ENCODE measurements at regions not wholly inside any gene's neighbourhood (a gene's known extent, or its start where the extent isn't known, plus 50 kb on each side); places are given as distances from the start of the nearest gene placed in this dataset.

GRCh38 chr12:91551242-91551641, 368.6 kb upstream of the DCN start:
- DNase-seq (ENCODE audit: low read depth in 2 of 2) = no peak

DNA sequence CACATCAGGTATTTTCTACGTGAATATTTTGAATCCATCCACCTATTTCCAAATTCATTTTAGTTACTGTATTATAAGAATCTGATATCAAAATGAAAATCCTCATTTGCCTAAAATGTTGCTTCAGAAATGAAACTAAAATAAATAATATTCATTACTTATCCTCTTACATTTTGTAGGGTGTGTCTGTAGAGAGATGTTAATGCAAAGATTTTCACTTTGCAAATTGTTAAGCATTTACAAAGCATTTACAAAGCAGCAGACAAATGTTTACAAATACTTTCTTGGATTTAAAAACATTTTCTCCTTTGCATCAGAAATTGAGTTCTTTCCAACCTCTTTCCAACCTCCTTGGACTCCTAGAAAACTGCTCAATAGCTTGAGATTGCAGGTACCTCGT, 360.0 kb upstream of the DCN start:
- DNase-seq (ENCODE audit: low read depth in 2 of 2) = no peak

DNA sequence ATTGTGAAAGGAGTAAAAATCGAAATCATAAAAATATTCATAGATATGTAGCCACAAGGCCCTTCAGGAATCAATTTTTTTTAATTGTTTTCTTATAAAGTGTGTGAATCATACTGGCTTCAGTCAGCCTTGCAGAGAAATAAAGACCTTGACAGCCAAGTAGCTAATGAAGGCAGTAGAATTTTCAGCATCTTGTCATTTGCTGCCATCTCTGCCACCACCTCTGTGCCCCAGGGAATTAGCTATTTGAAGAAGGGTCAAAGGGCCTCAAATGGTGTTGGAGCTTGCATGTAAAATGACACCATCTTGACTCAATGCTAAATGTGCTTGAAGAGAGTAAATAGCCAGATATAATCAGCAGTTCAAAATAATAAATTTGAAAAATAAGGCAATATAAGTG, 359.4 kb upstream of the DCN start:
- no peak for DNase-seq (ENCODE audit: low read depth in 2 of 2)

GRCh38 chr12:91538418-91538817, 355.8 kb upstream of the DCN start:
- DNase-seq (ENCODE audit: low read depth in 2 of 2) = peak in 1 of 2 donors; percentile 30

- no peak for DNase-seq (ENCODE audit: low read depth in 2 of 2)
Measured at GRCh38 chr12:91533366-91533765, 350.7 kb upstream of the DCN start.

GRCh38 chr12:91529829-91530228, 347.2 kb upstream of the DCN start:
- peak in 1 of 2 donors; percentile 41 for DNase-seq (ENCODE audit: low read depth in 2 of 2)

DNA sequence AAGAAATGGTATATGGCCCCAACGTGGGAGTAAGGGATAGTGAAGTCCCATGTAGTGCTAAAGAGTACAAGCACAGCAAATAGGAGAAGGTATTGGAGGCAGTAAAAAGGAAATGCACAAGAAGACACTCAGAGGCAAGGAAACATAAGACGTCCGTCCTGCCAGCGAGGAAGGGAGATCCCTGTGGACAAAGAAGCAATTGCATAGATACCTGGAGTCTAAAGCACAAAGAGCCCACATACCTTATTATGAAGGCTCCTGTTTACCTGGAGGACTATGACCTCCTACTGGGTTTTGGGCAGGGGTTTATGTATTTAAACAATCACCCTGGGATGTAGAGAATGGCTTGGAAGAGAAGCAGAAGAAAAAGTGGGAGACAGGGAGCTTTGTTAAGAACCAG, 341.2 kb upstream of the DCN start:
- no peak for DNase-seq (ENCODE audit: low read depth in 2 of 2)

DNA sequence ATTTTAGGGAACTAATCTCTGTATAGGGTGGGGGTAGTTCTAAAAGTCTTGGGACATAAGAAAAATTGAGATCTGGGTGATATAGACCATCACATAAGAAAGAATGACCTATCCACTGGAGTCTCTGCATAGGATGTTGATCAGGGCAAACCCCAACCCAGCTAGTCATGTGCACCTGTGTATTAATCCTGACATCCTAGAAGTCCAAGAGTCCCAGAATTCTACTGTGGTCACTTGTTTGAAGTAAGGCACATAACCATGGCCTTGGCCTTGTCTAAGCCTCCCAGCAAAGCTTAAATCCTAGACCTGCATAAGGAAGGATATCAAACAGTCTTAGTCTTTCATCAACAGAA, 334.1 kb upstream of the DCN start:
- no peak for DNase-seq (ENCODE audit: low read depth in 2 of 2)

DNA sequence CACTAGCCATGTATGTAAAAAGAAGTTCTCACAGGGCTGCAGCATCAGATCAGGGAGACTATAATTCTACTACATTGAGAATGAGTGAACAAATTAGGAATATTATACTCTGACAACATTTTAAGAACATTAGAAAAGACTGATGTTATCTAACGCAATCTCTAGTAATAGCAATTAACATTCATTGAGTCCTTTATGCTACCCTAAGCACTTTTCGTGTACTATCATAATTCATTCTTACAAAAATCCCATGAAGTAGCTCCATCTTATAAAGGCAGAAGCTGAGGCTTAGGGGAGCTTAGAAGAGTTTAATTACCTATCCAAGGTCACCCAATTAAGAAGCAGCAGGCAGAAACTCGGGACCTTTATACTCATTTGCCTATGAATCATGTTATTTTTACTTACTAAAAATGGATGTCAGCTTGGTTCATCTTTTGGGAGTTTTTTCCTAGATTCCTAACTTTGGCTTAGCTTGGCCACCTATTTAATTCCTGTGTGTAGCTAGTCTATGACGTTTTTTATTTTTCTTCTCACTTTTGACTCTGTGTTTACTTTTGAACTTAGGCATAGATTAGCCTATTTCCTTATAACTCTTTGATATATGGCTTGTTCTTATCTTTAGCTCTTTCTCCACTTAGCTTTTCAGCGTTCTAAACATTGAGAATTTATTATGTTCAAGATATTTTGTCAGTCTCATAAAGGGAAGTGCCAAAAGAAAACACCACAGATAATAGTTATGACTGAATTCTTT, 333.5 kb upstream of the DCN start:
- DNase-seq (ENCODE audit: low read depth in 2 of 2) = no peak

- DNase-seq (ENCODE audit: low read depth in 2 of 2) = no peak
Measured at GRCh38 chr12:91513313-91513712, 330.7 kb upstream of the DCN start.

DNA sequence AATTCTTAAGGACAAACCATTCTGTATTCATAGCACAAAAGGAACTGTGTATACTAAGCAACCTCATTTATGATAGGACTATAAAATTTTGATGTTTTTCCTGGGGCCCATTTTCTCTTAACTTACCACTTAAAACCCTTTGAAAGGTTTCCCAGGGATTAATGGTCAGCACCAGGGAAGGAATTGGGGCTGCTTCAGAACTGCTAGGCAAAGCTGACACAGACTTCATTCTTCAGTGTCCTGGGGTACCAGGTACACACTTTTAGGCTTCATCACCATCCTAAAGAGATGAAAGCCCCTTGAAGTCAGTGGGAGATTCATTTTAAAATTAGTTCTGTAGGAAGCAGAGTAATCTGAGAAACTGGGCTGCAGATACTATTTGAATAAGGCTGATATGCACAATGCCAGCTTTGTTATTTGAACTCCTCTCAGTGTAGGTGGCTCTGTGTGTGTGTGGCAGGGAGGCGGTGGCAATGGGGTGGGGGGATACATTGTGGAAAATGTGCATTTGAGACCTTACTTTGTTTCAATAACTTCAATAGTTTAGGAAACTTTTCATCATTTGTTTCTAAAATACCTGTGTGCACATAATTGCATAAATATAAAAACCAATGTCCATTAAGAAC, 329.3 kb upstream of the DCN start:
- no peak for DNase-seq (ENCODE audit: low read depth in 2 of 2)

GRCh38 chr12:91507754-91508153, 325.1 kb upstream of the DCN start:
- DNase-seq (ENCODE audit: low read depth in 2 of 2) = peak; percentile 9 to 17

- peak in 1 of 2 donors; percentile 82 for DNase-seq (ENCODE audit: low read depth in 2 of 2)
Measured at GRCh38 chr12:91506452-91506851, 323.8 kb upstream of the DCN start.

DNA sequence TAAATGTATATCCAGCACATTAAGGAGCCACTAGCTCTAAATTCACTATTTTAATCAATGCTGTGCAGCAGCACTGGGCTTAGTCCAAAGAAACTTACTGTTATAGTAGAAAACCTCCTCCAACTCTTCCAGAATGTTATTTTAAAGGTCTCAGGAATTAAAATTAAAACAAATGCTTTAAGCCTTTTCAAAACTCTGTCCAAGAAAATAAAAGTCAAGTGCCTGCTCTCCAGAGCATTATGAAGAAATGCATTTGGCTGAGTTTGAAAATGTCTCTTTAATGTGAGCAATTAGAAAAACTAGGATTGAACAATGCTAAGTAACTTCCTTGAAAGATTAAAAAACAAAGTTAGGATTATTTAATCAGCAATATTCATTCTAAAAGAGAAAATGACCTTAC, 322.4 kb upstream of the DCN start:
- DNase-seq (ENCODE audit: low read depth in 2 of 2) = no peak

DNA sequence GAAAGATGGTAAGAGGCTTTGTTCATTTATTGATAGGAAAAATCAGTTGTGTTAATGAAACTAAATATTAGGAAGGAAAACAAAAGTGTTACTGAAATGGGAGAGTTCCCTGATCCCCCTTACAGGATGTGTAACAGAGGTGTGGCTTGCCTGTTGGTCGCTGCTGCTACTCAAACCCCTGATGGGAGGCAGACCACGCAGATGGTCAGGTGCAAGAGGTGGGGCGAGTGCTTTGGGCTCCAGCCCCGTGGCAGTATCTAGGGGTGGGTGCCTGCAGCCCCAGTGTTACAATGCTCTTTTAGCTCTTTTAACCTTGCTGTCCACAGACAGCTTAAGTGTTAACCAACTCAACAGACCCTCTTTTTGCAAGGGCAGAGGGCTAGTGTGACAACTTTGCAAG, 319.6 kb upstream of the DCN start:
- DNase-seq (ENCODE audit: low read depth in 2 of 2) = no peak

DNA sequence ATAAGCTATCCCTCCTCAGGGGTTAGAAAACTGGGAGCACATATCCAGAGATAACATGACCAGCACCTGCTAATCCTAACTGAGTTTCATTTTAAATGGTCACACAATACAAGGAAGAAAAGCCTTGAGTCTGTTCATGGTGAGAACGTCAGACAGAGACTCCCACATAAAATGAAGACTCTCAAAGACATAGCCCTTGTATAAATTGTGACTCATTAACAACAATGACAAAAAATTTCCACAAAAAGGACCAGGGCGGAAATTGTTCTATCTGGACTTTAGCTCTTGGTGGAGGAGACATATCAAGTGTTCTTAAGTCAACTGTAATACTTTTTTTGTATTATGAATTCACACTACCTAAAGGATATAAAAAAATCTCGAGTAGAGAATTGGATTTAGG, 313.7 kb upstream of the DCN start:
- DNase-seq (ENCODE audit: low read depth in 2 of 2) = no peak

DNA sequence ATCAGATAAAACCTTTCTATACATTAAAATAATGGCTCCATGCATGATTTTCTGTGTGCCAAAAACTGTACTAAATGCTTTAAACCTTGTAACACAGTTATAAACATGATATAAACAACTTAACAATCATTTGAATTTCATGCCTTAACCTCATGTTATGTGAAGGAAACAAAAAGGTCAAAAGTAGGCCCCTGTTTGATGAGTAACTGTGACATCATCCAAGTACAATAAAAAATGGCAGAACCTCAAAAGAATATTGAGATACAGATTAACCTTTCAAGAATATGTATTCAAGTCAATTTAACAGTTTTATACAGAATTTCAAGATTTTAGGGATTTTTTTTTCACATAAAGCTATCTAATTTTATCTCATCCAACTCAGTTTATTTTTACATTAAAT, 310.7 kb upstream of the DCN start:
- peak in 1 of 2 donors; percentile 14 for DNase-seq (ENCODE audit: low read depth in 2 of 2)

DNA sequence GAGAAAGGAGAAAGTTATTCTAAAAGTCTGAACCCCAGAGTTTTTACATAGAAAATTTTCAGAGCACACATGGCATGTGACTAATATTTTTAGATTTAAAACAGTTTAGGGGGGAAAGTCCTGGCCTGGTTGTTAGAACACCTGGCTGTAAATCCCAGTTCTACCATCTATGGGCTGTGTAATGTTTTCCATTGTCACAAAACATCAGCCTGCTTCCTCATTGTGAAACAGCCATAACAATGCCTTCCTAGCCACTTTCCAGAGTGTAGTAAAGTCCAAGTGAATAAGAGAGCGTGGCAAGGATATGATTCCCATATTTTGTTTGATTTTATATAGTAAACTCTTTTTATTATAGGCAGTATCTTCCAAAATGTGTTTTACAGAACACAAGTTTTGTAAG, 310.0 kb upstream of the DCN start:
- peak in 1 of 2 donors; percentile 91 for DNase-seq (ENCODE audit: low read depth in 2 of 2)

DNA sequence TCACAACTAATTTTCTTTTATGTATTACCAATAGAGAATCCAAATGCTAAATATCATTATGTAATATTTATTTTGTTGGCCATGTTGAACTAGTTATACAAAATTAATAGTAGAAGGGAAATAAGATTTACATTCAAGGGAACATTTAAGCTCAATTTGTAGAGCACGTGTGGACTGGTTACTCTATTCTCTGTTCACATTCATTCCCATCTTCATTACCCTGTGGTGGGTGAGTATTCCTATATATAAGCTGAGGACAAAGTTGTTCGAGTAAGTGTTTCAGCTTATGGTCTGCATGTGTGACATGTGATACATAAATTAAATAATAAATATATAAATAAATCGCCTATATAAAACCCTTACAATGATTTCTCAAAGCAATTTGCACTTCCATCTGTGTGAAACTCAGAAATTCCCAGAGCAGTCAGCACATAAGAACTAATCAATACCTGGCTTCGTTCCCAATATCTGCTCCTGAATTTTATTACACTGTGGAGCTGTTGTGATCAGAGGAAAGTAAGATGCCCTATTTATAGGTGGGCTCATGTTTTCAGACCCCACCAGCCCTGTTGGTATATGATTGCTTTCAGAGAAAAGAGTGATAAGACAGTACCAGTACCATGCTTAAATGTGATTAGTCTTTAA, 308.2 kb upstream of the DCN start:
- no peak for DNase-seq (ENCODE audit: low read depth in 2 of 2)

DNA sequence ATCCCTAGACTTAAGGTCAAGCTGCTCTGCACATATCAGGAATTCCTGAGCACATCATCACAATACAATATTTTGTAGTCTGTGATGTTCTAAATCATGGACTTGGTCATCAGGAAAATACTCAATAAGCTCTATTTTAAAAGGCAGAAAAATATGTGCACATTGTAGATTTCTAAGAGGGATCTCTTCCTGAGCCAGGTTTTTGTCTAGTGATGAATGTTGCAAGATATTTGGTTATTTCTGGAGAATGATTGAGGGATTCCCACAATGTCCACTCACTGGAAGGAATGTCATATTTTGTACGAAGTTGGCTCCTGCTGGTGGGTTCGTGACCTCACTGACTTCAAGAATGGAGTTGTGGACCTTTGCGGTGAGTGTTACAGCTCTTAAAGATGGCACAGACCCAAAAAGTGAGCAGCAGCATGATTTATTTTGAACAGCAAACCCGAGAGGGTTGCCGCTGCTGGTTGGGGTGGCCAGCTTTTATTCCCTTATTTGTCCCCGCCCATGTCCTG, 300.9 kb upstream of the DCN start:
- no peak for DNase-seq (ENCODE audit: low read depth in 2 of 2)

DNA sequence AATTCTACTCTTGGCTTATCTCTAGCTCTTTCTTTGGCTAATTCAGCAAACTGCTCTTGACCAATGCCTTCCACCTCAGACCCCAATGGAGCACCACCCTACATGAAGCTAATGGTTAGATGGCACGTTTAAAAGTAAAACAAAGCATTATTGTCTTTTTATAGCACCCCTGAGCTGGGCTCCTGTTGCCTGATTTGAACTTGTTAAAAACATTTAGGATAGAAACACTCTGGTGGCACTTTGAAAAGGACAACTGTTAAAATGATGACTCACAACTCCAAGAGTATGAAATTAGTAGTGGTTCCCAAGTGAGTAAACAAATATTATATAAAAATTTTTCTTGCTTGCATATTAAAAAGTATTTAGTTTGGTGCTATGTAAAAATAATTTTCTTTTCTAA, 299.6 kb upstream of the DCN start:
- DNase-seq (ENCODE audit: low read depth in 2 of 2) = no peak

DNA sequence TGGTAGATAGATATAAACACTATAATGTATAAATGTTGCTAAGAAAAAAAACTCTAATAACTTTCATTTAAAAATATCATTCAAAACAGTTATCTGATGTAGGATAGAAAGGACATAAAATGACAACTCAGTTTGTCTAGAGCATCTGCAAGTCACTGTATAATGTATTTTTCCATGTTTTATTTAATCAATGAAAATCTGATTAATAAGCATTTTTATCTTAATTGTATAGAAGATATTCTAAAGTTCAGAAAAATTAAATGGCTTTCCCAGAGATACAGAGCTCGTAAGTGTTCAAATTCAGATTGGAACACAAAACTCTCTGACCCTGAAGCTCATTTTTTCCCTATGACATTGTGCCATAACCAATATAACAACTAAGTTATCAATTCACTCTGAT, 295.9 kb upstream of the DCN start:
- no peak for DNase-seq (ENCODE audit: low read depth in 2 of 2)

- DNase-seq (ENCODE audit: low read depth in 2 of 2) = no peak
Measured at GRCh38 chr12:91467686-91468085, 285.1 kb upstream of the DCN start.

Data from lung microvascular endothelial cell (primary cell).